ENCODE measurements at regions not wholly inside any gene's neighbourhood (a gene's known extent, or its start where the extent isn't known, plus 50 kb on each side); places are given as distances from the start of the nearest gene placed in this dataset.

DNA sequence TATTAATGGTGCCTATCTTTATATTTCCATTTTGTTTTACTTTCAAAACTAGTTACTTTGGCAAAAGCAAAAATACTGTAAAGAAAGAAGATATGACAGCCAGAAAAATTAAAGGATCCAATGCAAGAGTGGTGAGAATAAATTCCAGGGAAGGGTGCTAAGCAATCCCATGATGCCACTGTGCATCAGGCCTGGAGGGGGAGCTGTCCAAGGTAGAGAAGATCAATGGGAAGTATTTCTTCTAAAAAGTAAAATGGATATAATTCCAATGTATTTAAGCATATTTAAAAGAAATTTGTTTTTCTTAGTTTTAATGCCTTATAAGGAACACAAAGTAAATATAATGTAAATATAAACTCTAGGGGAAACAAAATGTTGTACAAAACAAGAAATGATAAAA lies 1382.2 kb upstream of the B3GALT2 start:
- no peak overlapping the region for H3K27ac ChIP-seq (ENCODE audit: low read depth, low read length)
- H3K4me3 ChIP-seq (ENCODE audit: low read length in 3 of 3) = no peak overlapping the region
- H3K9me3 ChIP-seq (ENCODE audit: control insufficient read depth in 3 of 3, low read length in 3 of 3) = no peaks in the 10 kb centered on the region
- no peaks in the 10 kb centered on the region for H3K36me3 ChIP-seq (ENCODE audit: control insufficient read depth in 3 of 3, insufficient read depth in 3 of 3, low read length in 3 of 3)
- no peaks in the 10 kb centered on the region for H3K4me1 ChIP-seq (ENCODE audit: control insufficient read depth in 3 of 3, insufficient read depth in 3 of 3, low read length in 3 of 3)
- no peaks in the 10 kb centered on the region for H3K27me3 ChIP-seq (ENCODE audit: control insufficient read depth in 3 of 3, insufficient read depth in 3 of 3, low read length in 3 of 3)
- no peak overlapping the region for H3K9ac ChIP-seq (ENCODE audit: low read depth in 1 of 3, low read length in 3 of 3)

GRCh38 chr1:194548071-194548470 lies 1361.7 kb upstream of the B3GALT2 start:
- Histone ChIP-seq H3K4me3 (ENCODE audit: low read length in 3 of 3) (no peak overlapping the region), H3K27ac (ENCODE audit: low read depth, low read length) (no peak overlapping the region), H3K4me1 (ENCODE audit: control insufficient read depth in 3 of 3, insufficient read depth in 3 of 3, low read length in 3 of 3) (no peaks in the 10 kb centered on the region), H3K27me3 (ENCODE audit: control insufficient read depth in 3 of 3, insufficient read depth in 3 of 3, low read length in 3 of 3) (no peaks in the 10 kb centered on the region), H3K36me3 (ENCODE audit: control insufficient read depth in 3 of 3, insufficient read depth in 3 of 3, low read length in 3 of 3) (no peaks in the 10 kb centered on the region), H3K9me3 (ENCODE audit: control insufficient read depth in 3 of 3, low read length in 3 of 3) (no peaks in the 10 kb centered on the region), H3K9ac (ENCODE audit: low read depth in 1 of 3, low read length in 3 of 3) (no peak overlapping the region)

GRCh38 chr1:194544012-194544411 lies 1357.6 kb upstream of the B3GALT2 start:
- no peak overlapping the region for H3K4me3 ChIP-seq (ENCODE audit: low read length in 3 of 3)
- H3K4me1 ChIP-seq (ENCODE audit: control insufficient read depth in 3 of 3, insufficient read depth in 3 of 3, low read length in 3 of 3) = no peaks in the 10 kb centered on the region
- no peaks in the 10 kb centered on the region for H3K36me3 ChIP-seq (ENCODE audit: control insufficient read depth in 3 of 3, insufficient read depth in 3 of 3, low read length in 3 of 3)
- H3K9me3 ChIP-seq (ENCODE audit: control insufficient read depth in 3 of 3, low read length in 3 of 3) = no peaks in the 10 kb centered on the region
- H3K27me3 ChIP-seq (ENCODE audit: control insufficient read depth in 3 of 3, insufficient read depth in 3 of 3, low read length in 3 of 3) = no peaks in the 10 kb centered on the region
- no peak overlapping the region for H3K9ac ChIP-seq (ENCODE audit: low read depth in 1 of 3, low read length in 3 of 3)
- no peak overlapping the region for H3K27ac ChIP-seq (ENCODE audit: low read depth, low read length)

DNA sequence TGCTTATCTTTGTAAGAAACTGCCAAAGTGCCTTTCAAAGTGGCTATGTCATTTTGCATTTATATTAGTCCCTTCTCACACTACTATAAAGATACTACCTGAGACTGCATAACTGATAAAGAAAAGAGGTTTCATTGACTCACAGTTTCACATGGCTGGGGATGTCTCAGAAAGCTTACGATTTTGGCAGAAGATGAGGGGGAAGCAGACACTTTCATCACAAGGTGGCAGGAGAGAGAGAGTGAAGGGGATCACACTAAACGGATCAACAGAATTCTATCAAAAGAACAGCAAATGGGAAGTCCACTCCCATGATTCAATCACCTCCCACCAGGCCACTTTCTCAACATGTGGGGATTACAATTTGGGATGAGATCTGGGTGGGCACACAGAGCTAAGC lies 1352.0 kb upstream of the B3GALT2 start:
- H3K27ac ChIP-seq (ENCODE audit: low read depth, low read length) = no peak overlapping the region
- no peaks in the 10 kb centered on the region for H3K4me1 ChIP-seq (ENCODE audit: control insufficient read depth in 3 of 3, insufficient read depth in 3 of 3, low read length in 3 of 3)
- no peak overlapping the region for H3K9ac ChIP-seq (ENCODE audit: low read depth in 1 of 3, low read length in 3 of 3)
- no peaks in the 10 kb centered on the region for H3K36me3 ChIP-seq (ENCODE audit: control insufficient read depth in 3 of 3, insufficient read depth in 3 of 3, low read length in 3 of 3)
- no peak overlapping the region for H3K4me3 ChIP-seq (ENCODE audit: low read length in 3 of 3)
- H3K9me3 ChIP-seq (ENCODE audit: control insufficient read depth in 3 of 3, low read length in 3 of 3) = no peaks in the 10 kb centered on the region
- no peaks in the 10 kb centered on the region for H3K27me3 ChIP-seq (ENCODE audit: control insufficient read depth in 3 of 3, insufficient read depth in 3 of 3, low read length in 3 of 3)

DNA sequence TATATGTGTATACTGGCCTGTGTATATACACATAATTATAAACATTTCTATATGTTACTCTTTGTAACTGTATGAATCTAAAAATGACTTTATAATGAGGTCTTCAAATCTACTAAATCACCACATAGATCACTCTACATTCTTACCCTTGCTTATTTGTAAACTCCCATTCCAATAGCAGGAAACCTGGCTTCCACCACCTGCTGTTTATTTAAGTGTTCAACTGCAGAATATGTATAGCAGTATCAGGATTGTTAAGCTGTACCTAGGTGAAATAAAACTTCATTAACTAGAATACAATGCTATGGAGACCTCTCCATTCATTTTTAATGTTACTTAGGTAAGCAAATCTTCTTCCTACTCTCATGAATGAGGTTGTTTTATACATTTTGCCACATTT lies 1351.1 kb upstream of the B3GALT2 start:
- H3K9ac ChIP-seq (ENCODE audit: low read depth in 1 of 3, low read length in 3 of 3) = no peak overlapping the region
- no peaks in the 10 kb centered on the region for H3K27me3 ChIP-seq (ENCODE audit: control insufficient read depth in 3 of 3, insufficient read depth in 3 of 3, low read length in 3 of 3)
- no peaks in the 10 kb centered on the region for H3K4me1 ChIP-seq (ENCODE audit: control insufficient read depth in 3 of 3, insufficient read depth in 3 of 3, low read length in 3 of 3)
- no peaks in the 10 kb centered on the region for H3K9me3 ChIP-seq (ENCODE audit: control insufficient read depth in 3 of 3, low read length in 3 of 3)
- no peak overlapping the region for H3K4me3 ChIP-seq (ENCODE audit: low read length in 3 of 3)
- H3K27ac ChIP-seq (ENCODE audit: low read depth, low read length) = no peak overlapping the region
- H3K36me3 ChIP-seq (ENCODE audit: control insufficient read depth in 3 of 3, insufficient read depth in 3 of 3, low read length in 3 of 3) = no peaks in the 10 kb centered on the region

DNA sequence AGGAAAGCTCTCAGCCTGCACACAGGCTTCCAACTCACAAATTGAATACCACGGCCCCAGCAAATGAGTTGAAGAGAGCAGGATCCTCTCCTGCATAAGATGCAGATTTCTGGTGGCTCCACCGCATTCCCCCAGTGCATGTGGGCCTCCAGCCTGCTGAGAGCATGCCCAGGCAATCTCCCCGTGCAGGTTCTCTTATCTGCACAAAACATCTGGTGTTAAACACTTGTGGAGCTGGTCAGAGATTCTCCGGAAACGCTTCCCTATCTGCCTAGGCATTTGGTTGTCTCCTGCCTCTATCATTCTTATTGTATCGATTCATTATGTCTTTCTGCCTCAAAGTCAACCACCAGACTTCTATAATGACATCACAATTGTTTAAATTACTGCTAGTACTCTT lies 1349.0 kb upstream of the B3GALT2 start:
- no peaks in the 10 kb centered on the region for H3K27me3 ChIP-seq (ENCODE audit: control insufficient read depth in 3 of 3, insufficient read depth in 3 of 3, low read length in 3 of 3)
- no peak overlapping the region for H3K4me3 ChIP-seq (ENCODE audit: low read length in 3 of 3)
- H3K9ac ChIP-seq (ENCODE audit: low read depth in 1 of 3, low read length in 3 of 3) = no peak overlapping the region
- H3K36me3 ChIP-seq (ENCODE audit: control insufficient read depth in 3 of 3, insufficient read depth in 3 of 3, low read length in 3 of 3) = no peaks in the 10 kb centered on the region
- H3K4me1 ChIP-seq (ENCODE audit: control insufficient read depth in 3 of 3, insufficient read depth in 3 of 3, low read length in 3 of 3) = no peaks in the 10 kb centered on the region
- H3K9me3 ChIP-seq (ENCODE audit: control insufficient read depth in 3 of 3, low read length in 3 of 3) = no peaks in the 10 kb centered on the region
- H3K27ac ChIP-seq (ENCODE audit: low read depth, low read length) = no peak overlapping the region

DNA sequence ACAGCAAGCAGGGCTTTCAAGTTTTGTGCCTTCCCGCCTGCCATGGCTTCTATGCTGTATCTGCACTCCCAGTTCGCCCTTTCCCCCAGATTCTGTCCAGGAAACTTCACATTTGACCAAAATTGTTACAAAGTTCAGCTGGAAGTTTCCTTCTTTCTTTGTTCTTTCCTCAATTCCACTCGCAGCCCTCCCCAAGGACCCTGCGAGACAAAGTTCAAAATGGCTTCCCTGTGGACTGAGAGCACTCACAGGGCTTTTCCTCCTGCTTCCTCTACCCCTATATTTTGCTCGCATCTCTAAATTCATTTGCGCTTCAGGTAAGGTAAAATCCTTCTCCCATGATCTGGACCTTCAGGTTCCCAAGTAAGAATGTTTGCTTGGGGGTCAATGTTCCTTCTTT lies 1348.4 kb upstream of the B3GALT2 start:
- H3K9ac ChIP-seq (ENCODE audit: low read depth in 1 of 3, low read length in 3 of 3) = no peak overlapping the region
- H3K4me1 ChIP-seq (ENCODE audit: control insufficient read depth in 3 of 3, insufficient read depth in 3 of 3, low read length in 3 of 3) = no peaks in the 10 kb centered on the region
- H3K27me3 ChIP-seq (ENCODE audit: control insufficient read depth in 3 of 3, insufficient read depth in 3 of 3, low read length in 3 of 3) = no peaks in the 10 kb centered on the region
- no peak overlapping the region for H3K4me3 ChIP-seq (ENCODE audit: low read length in 3 of 3)
- no peak overlapping the region for H3K27ac ChIP-seq (ENCODE audit: low read depth, low read length)
- H3K9me3 ChIP-seq (ENCODE audit: control insufficient read depth in 3 of 3, low read length in 3 of 3) = no peaks in the 10 kb centered on the region
- H3K36me3 ChIP-seq (ENCODE audit: control insufficient read depth in 3 of 3, insufficient read depth in 3 of 3, low read length in 3 of 3) = no peaks in the 10 kb centered on the region

DNA sequence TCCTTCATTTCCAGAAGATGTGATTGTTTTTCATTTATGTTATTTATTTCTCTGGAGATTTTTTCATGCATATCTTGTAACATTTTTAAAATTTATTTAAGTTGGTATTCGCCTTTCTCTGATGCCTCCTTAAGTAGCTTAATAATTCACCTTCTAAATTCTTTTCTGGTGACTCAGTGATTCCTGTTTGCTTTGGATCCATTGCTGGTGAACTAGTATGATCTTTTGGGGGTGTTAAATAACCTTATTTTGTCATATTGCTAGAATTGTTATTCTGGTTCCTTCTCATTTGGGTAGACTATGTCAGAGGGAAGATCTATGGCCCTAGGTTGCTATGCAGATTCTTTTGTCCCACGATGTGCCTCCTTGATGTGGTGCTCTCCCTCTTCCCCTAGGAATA lies 1347.2 kb upstream of the B3GALT2 start:
- H3K9me3 ChIP-seq (ENCODE audit: control insufficient read depth in 3 of 3, low read length in 3 of 3) = no peaks in the 10 kb centered on the region
- no peaks in the 10 kb centered on the region for H3K4me1 ChIP-seq (ENCODE audit: control insufficient read depth in 3 of 3, insufficient read depth in 3 of 3, low read length in 3 of 3)
- no peak overlapping the region for H3K9ac ChIP-seq (ENCODE audit: low read depth in 1 of 3, low read length in 3 of 3)
- no peak overlapping the region for H3K4me3 ChIP-seq (ENCODE audit: low read length in 3 of 3)
- no peaks in the 10 kb centered on the region for H3K27me3 ChIP-seq (ENCODE audit: control insufficient read depth in 3 of 3, insufficient read depth in 3 of 3, low read length in 3 of 3)
- no peaks in the 10 kb centered on the region for H3K36me3 ChIP-seq (ENCODE audit: control insufficient read depth in 3 of 3, insufficient read depth in 3 of 3, low read length in 3 of 3)
- no peak overlapping the region for H3K27ac ChIP-seq (ENCODE audit: low read depth, low read length)

GRCh38 chr1:194517567-194517966 lies 1331.2 kb upstream of the B3GALT2 start:
- H3K27me3 ChIP-seq (ENCODE audit: control insufficient read depth in 3 of 3, insufficient read depth in 3 of 3, low read length in 3 of 3) = no peaks in the 10 kb centered on the region
- no peak overlapping the region for H3K27ac ChIP-seq (ENCODE audit: low read depth, low read length)
- no peak overlapping the region for H3K4me3 ChIP-seq (ENCODE audit: low read length in 3 of 3)
- H3K9ac ChIP-seq (ENCODE audit: low read depth in 1 of 3, low read length in 3 of 3) = no peak overlapping the region
- no peaks in the 10 kb centered on the region for H3K9me3 ChIP-seq (ENCODE audit: control insufficient read depth in 3 of 3, low read length in 3 of 3)
- no peaks in the 10 kb centered on the region for H3K4me1 ChIP-seq (ENCODE audit: control insufficient read depth in 3 of 3, insufficient read depth in 3 of 3, low read length in 3 of 3)
- H3K36me3 ChIP-seq (ENCODE audit: control insufficient read depth in 3 of 3, insufficient read depth in 3 of 3, low read length in 3 of 3) = no peaks in the 10 kb centered on the region

- Histone ChIP-seq H3K36me3 (ENCODE audit: control insufficient read depth in 3 of 3, insufficient read depth in 3 of 3, low read length in 3 of 3) (no peaks in the 10 kb centered on the region), H3K4me1 (ENCODE audit: control insufficient read depth in 3 of 3, insufficient read depth in 3 of 3, low read length in 3 of 3) (no peaks in the 10 kb centered on the region), H3K4me3 (ENCODE audit: low read length in 3 of 3) (no peak overlapping the region)
Measured at GRCh38 chr1:194515916-194516315, 1329.5 kb upstream of the B3GALT2 start.

GRCh38 chr1:194512957-194513356 lies 1326.5 kb upstream of the B3GALT2 start:
- H3K9ac ChIP-seq (ENCODE audit: low read depth in 1 of 3, low read length in 3 of 3) = no peak overlapping the region
- H3K27ac ChIP-seq (ENCODE audit: low read depth, low read length) = no peak overlapping the region
- H3K9me3 ChIP-seq (ENCODE audit: control insufficient read depth in 3 of 3, low read length in 3 of 3) = no peaks in the 10 kb centered on the region
- no peaks in the 10 kb centered on the region for H3K27me3 ChIP-seq (ENCODE audit: control insufficient read depth in 3 of 3, insufficient read depth in 3 of 3, low read length in 3 of 3)
- H3K36me3 ChIP-seq (ENCODE audit: control insufficient read depth in 3 of 3, insufficient read depth in 3 of 3, low read length in 3 of 3) = no peaks in the 10 kb centered on the region
- H3K4me1 ChIP-seq (ENCODE audit: control insufficient read depth in 3 of 3, insufficient read depth in 3 of 3, low read length in 3 of 3) = no peaks in the 10 kb centered on the region
- H3K4me3 ChIP-seq (ENCODE audit: low read length in 3 of 3) = no peak overlapping the region

More at GRCh38 chr1:194515916-194516315, 1329.5 kb upstream of the B3GALT2 start:
- no peak overlapping the region for H3K27ac ChIP-seq (ENCODE audit: low read depth, low read length)
- no peak overlapping the region for H3K9ac ChIP-seq (ENCODE audit: low read depth in 1 of 3, low read length in 3 of 3)
- H3K27me3 ChIP-seq (ENCODE audit: control insufficient read depth in 3 of 3, insufficient read depth in 3 of 3, low read length in 3 of 3) = no peaks in the 10 kb centered on the region
- no peaks in the 10 kb centered on the region for H3K9me3 ChIP-seq (ENCODE audit: control insufficient read depth in 3 of 3, low read length in 3 of 3)
